ENCODE measurements at regions not wholly inside any gene's neighbourhood (a gene's known extent, or its start where the extent isn't known, plus 50 kb on each side); places are given as distances from the start of the nearest gene placed in this dataset.

GRCh38 chr5:45057564-45057963, 248.8 kb downstream of the MRPS30 start:
- no peak for TF ChIP-seq CTCF (IDR thresholded peaks at IDR 0.05; ENCODE audit: low read depth, low read length)
- TF ChIP-seq EZH2phosphoT487 (IDR thresholded peaks at IDR 0.05; ENCODE audit: low read depth), result no peak
